HepG2 (cell line): ENCODE measurements at regions not wholly inside any gene's neighbourhood (a gene's known extent, or its start where the extent isn't known, plus 50 kb on each side); places are given as distances from the start of the nearest gene placed in this dataset.

Experiments
- ATAC-seq: fragments of 200-7000 bp; cut with Tn5 transposase; 3 replicates; pipeline ENCODE4 v1.9.1; 2020; ENCODE audit warnings: mild to moderate bottlenecking, moderate library complexity
- BruUV-seq: library from RNA; stranded (reverse); fragments of 400-500 nt; replicated peaks from 2 replicates; lab custom pipeline; 2021; lab: Mats Ljungman, UMichigan
- CTCF ChIA-PET: fragments of 300-600 bp; formaldehyde crosslinking; extraction: SDS; loops from one replicate; lab custom pipeline; 2021; ENCODE audit warnings: low total read pairs, inconsistent platforms, low intra/inter-chr PET ratio; lab: Yijun Ruan, JAX
- POLR2A ChIA-PET: fragments of 350-600 bp; sonication (Branson Sonifier 250); formaldehyde crosslinking; loops from one replicate; lab custom pipeline; 2020; ENCODE audit warnings: antibody characterized with exemption, inconsistent platforms; lab: Yijun Ruan, JAX
- DNase-seq: peaks from one replicate; pipeline ENCODE4 v3.0.0-alpha.2; 2015; ENCODE audit warnings: low spot score
- FAIRE-seq: peaks from 3 replicates; lab custom pipeline; 2011; peaks lifted over from hg19 to GRCh38; lab: Jason Lieb, UNC
- H2AFZ ChIP-seq: one replicate; pipeline ENCODE4 v1.6.1; 2011; ENCODE audit warnings: low read length, inconsistent platforms
- H3K27ac ChIP-seq: fragments of 300-600 bp; 3 replicates; pipeline ENCODE4 v1.8.0; 2011; ENCODE audit warnings: mixed run types, mild to moderate bottlenecking, mixed read lengths, low read length, inconsistent platforms; ENCODE audit not compliant: insufficient read depth; ENCODE audit errors: extremely low read length
- H3K27me3 ChIP-seq, 2 experiments: fragments of 200-600 bp in 1 of 2; 2 replicates in 1 of 2; 3 replicates in 1 of 2; pipeline versions ENCODE4 v1.6.0 to v1.8.0; 2011; ENCODE audit warnings: low read length in 2 of 2, mild to moderate bottlenecking in 2 of 2, moderate library complexity in 2 of 2, inconsistent platforms in 1 of 2; ENCODE audit not compliant: insufficient read depth in 2 of 2, control insufficient read depth in 1 of 2
- H3K36me3 ChIP-seq, 2 experiments: fragments of 200-600 bp in 1 of 2; replicated peaks in 1 of 2; 2 replicates in 1 of 2; 3 replicates in 1 of 2; pipeline versions ENCODE4 v1.5.1 to v1.8.0; 2011; ENCODE audit warnings: low read length in 2 of 2, inconsistent platforms in 1 of 2; ENCODE audit not compliant: insufficient read depth in 2 of 2, control insufficient read depth in 1 of 2
- H3K4me1 ChIP-seq: 2 replicates; pipeline ENCODE4 v1.5.1; 2012; ENCODE audit warnings: low read length, inconsistent platforms; ENCODE audit not compliant: insufficient read depth
- H3K4me2 ChIP-seq: 2 replicates; pipeline ENCODE4 v1.6.0; 2011; ENCODE audit warnings: low read depth, low read length, inconsistent platforms
- H3K4me3 ChIP-seq, 3 experiments: fragments of 200-600 bp in 1 of 3; sonication (generic), shearing (Covaris generic) in 1 of 3; replicated peaks in 1 of 3; 2 replicates each; pipeline ENCODE4 v1.5.1; 2011 to 2016; ENCODE audit warnings: low read length in 3 of 3, inconsistent platforms in 2 of 3, low read depth in 2 of 3, mild to moderate bottlenecking in 2 of 3, control low read depth in 1 of 3, mixed read lengths in 1 of 3; ENCODE audit not compliant: insufficient read depth in 1 of 3
- H3K79me2 ChIP-seq: one replicate; pipeline ENCODE4 v1.6.1; 2011; ENCODE audit warnings: low read length, inconsistent platforms; ENCODE audit not compliant: insufficient read depth
- H3K9ac ChIP-seq: 2 replicates; pipeline ENCODE4 v1.6.0; 2011; ENCODE audit warnings: mild to moderate bottlenecking, low read depth, low read length, inconsistent platforms; ENCODE audit not compliant: insufficient read depth
- H3K9me3 ChIP-seq: 2 replicates; pipeline ENCODE4 v1.5.1; 2012; ENCODE audit warnings: mild to moderate bottlenecking, low read length
- H4K20me1 ChIP-seq: 2 replicates; pipeline ENCODE4 v1.6.0; 2011; ENCODE audit warnings: inconsistent platforms, mild to moderate bottlenecking, low read length, moderate library complexity; ENCODE audit not compliant: insufficient read depth
- DR1 ChIP-seq: sonication (generic); formaldehyde crosslinking; IDR thresholded peaks from 2 replicates; pipeline ENCODE4 v1.8.0; 2021; ENCODE audit warnings: mild to moderate bottlenecking, missing genetic modification reagents, inconsistent platforms
- EHMT2 ChIP-seq: fragments of 200-600 bp; sonication (generic); IDR thresholded peaks from 2 replicates; pipeline ENCODE4 v1.7.0; 2017; ENCODE audit warnings: antibody characterized with exemption, low read depth, low read length, borderline replicate concordance
- ELF1 ChIP-seq: sonication (generic); formaldehyde crosslinking; IDR thresholded peaks from 2 replicates; pipeline ENCODE4 v1.4.0; 2020; ENCODE audit warnings: missing genetic modification reagents
- ISX ChIP-seq: sonication (generic); formaldehyde crosslinking; conservative IDR thresholded peaks from 2 replicates; pipeline ENCODE4 v1.5.0; 2020; ENCODE audit warnings: missing genetic modification reagents
- MED8 ChIP-seq: sonication (generic); formaldehyde crosslinking; IDR thresholded peaks from 2 replicates; pipeline ENCODE4 v1.8.1; 2023; ENCODE audit warnings: mild to moderate bottlenecking, missing genetic modification reagents; ENCODE audit not compliant: insufficient replicate concordance
- SALL2 ChIP-seq: sonication (generic); formaldehyde crosslinking; IDR thresholded peaks from 2 replicates; pipeline ENCODE4 v1.8.1; 2023; ENCODE audit warnings: mild to moderate bottlenecking, missing genetic modification reagents, inconsistent platforms
- ZNF629 ChIP-seq: sonication (generic); formaldehyde crosslinking; conservative IDR thresholded peaks from 2 replicates; pipeline ENCODE4 v1.5.0; 2020; ENCODE audit warnings: missing genetic modification reagents
- WGBS: methylation state at CpG from one replicate; pipeline ENCODE4 v1.1.6; 2017; ENCODE audit warnings: low lambda C conversion rate; 5-methylcytosine and 5-hydroxymethylcytosine counted together
- in situ Hi-C: cut with HindIII; loops from 2 replicates; pipeline ENCODE4 v1.10.0; 2017; ENCODE audit warnings: low pct_unique_long_range_greater_than_20kb; ENCODE audit not compliant: extremely low pct_ligation_motif_present
- intact Hi-C: fragments of 100-400 bp; cut with micrococcal nuclease; formaldehyde crosslinking; loops from one replicate; pipeline ENCODE4 v1.10.0; 2022; ENCODE audit not compliant: unreplicated experiment
- TF ChIP-seq, protein P1 (sequence below): sonication (generic); formaldehyde crosslinking; IDR thresholded peaks from 2 replicates; pipeline ENCODE4 v1.5.1; 2020; ENCODE audit warnings: mild to moderate bottlenecking, missing genetic modification reagents, borderline replicate concordance
- TF ChIP-seq, protein P2 (sequence below): sonication (generic); formaldehyde crosslinking; IDR thresholded peaks from 2 replicates; pipeline ENCODE4 v1.4.0; 2020; ENCODE audit warnings: mild to moderate bottlenecking, low read depth, missing genetic modification reagents
- TF ChIP-seq, protein P3 (sequence below): sonication (generic); formaldehyde crosslinking; IDR thresholded peaks from 2 replicates; pipeline ENCODE4 v1.8.1; 2022; ENCODE audit warnings: low read depth, mild to moderate bottlenecking, missing genetic modification reagents

GRCh38 chr22:26853495-26853894, 196.1 kb downstream of the MIAT start:
- CTCF ChIA-PET: no interaction called here

DNA sequence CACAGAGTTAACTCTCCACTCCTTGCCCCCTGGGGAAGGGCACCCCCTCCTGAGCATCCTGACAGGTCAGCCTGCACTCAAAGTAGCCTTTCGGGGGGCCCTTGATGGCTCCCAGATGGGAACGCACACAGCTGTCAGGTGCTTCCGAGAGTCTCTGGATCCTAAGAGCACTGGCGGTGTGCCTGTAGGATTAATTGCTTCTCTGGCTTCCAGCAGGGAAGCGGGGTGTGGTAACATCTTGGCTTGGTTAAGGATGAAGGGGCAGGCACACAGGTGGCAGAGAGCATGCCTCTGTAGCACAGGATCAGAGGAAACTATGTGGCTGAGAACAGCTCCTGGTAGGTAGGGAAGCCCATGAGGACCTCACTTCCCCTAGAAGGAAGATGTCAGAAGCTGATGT, 199.8 kb downstream of the MIAT start:
- no peaks in the 10 kb centered on the region for H3K27me3 ChIP-seq
- intact Hi-C loops: no loop called here
- ChIA-PET CTCF (no interaction called here), POLR2A (no interaction called here)
- H3K9ac ChIP-seq: no peak overlapping the region
- no peak overlapping the region for H2AFZ ChIP-seq
- no peak overlapping the region for H3K4me2 ChIP-seq
- no peaks in the 10 kb centered on the region for H3K79me2 ChIP-seq
- WGBS: no CpG with 5 or more reads among the region's 5 CpGs
- BruUV-seq: no TSS peak
- no peaks in the 10 kb centered on the region for H4K20me1 ChIP-seq
- FAIRE-seq (no peak), DNase-seq (no peak), ATAC-seq (no peak)
- H3K27ac ChIP-seq: no peak overlapping the region
- H3K4me3 ChIP-seq: no peak overlapping the region
- TF ChIP-seq MED8 (CRISPR knock-in tag) (no peak), DR1 (CRISPR knock-in tag) (no peak), EHMT2 (no peak), ISX (CRISPR knock-in tag) (no peak), SALL2 (CRISPR knock-in tag) (no peak)
- TF ChIP-seq, protein P1, sequence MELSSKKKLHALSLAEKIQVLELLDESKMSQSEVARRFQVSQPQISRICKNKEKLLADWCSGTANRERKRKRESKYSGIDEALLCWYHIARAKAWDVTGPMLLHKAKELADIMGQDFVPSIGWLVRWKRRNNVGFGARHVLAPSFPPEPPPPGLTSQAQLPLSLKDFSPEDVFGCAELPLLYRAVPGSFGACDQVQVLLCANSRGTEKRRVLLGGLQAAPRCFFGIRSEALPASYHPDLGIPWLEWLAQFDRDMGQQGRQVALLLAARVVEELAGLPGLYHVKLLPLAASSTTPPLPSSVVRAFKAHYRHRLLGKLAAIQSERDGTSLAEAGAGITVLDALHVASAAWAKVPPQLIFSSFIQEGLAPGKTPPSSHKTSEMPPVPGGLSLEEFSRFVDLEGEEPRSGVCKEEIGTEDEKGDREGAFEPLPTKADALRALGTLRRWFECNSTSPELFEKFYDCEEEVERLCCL (CRISPR knock-in tag): no peak
- TF ChIP-seq, protein P2, sequence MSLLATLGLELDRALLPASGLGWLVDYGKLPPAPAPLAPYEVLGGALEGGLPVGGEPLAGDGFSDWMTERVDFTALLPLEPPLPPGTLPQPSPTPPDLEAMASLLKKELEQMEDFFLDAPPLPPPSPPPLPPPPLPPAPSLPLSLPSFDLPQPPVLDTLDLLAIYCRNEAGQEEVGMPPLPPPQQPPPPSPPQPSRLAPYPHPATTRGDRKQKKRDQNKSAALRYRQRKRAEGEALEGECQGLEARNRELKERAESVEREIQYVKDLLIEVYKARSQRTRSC (CRISPR knock-in tag): no peak
- in situ Hi-C loops: no loop called here
- H3K9me3 ChIP-seq: no peaks in the 10 kb centered on the region
- no peaks in the 10 kb centered on the region for H3K4me1 ChIP-seq
- H3K36me3 ChIP-seq: no peaks in the 10 kb centered on the region

More at GRCh38 chr22:26853495-26853894, 196.1 kb downstream of the MIAT start:
- TF ChIP-seq, protein P3, sequence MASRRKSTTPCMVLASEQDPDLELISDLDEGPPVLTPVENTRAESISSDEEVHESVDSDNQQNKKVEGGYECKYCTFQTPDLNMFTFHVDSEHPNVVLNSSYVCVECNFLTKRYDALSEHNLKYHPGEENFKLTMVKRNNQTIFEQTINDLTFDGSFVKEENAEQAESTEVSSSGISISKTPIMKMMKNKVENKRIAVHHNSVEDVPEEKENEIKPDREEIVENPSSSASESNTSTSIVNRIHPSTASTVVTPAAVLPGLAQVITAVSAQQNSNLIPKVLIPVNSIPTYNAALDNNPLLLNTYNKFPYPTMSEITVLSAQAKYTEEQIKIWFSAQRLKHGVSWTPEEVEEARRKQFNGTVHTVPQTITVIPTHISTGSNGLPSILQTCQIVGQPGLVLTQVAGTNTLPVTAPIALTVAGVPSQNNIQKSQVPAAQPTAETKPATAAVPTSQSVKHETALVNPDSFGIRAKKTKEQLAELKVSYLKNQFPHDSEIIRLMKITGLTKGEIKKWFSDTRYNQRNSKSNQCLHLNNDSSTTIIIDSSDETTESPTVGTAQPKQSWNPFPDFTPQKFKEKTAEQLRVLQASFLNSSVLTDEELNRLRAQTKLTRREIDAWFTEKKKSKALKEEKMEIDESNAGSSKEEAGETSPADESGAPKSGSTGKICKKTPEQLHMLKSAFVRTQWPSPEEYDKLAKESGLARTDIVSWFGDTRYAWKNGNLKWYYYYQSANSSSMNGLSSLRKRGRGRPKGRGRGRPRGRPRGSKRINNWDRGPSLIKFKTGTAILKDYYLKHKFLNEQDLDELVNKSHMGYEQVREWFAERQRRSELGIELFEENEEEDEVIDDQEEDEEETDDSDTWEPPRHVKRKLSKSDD (CRISPR knock-in tag): no peak
- TF ChIP-seq ZNF629 (CRISPR knock-in tag) (0 out of 2 replicates have a peak, but pooled peaks have one; percentile 52), ELF1 (CRISPR knock-in tag) (no peak)
- TF ChIP-seq, all 625 proteins: peak for 1
- Histone ChIP-seq H3K9me3 (no peaks in the 10 kb centered on the region), H3K27ac (no peak overlapping the region), H2AFZ (no peak overlapping the region), H3K9ac (no peak overlapping the region), H3K4me3 (no peak overlapping the region), H3K4me1 (no peaks in the 10 kb centered on the region), H3K4me2 (no peak overlapping the region), H3K27me3 (no peaks in the 10 kb centered on the region), H3K36me3 (no peaks in the 10 kb centered on the region), H4K20me1 (no peaks in the 10 kb centered on the region), H3K79me2 (no peaks in the 10 kb centered on the region)
- WGBS: 0% methylated on average over 2 of the region's 2 CpGs
- DNase-seq (no peak), FAIRE-seq (no peak), ATAC-seq (no peak)
- in situ Hi-C loops (no loop called here), intact Hi-C loops (no loop called here)
- BruUV-seq: no TSS peak
- POLR2A ChIA-PET: no interaction called here
